ENCODE measurements at regions not wholly inside any gene's neighbourhood (a gene's known extent, or its start where the extent isn't known, plus 50 kb on each side); places are given as distances from the start of the nearest gene placed in this dataset.
A peak's percentile ranks its signal among the peaks of the same experiment; 100 is the strongest.
"Not testable (repeated sequence)": the region's sequence is repeated elsewhere in the genome, so short reads cannot be mapped to it uniquely, and the experiment has no call there.

DNA sequence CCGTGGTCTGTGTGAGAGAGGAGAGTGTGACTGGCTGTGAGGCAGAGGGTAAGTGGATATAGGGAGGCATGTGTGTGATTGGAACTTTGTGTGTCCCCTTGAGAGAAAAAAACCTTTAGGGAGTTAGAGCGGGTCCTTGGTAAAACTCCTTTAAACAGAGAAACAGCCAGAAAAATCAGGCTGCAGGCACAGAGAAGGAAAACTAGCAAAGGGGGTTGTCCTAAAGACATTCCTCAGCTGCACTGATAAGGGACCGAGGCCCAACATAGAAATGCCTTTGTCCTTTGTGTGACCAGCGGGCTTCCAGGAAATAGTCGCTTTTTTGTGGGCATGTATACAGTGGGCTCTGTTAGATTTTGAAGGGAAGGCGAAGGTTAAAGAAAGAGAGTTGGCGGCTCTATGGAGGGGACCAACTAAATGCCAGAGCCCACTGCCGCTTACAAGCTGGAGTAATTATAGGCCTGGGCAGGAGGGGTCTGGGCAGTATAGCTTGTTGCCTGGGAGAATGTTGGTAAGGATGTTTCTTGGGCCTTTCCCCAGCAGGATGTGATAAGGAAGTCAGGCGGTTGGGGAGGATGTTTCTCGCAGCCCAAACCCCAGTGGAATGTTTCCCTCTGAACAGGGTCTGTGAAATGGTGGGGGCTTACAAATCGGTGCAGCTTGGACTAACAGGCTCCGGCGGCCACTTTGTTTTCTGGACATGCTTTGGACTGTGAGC, 313.7 kb upstream of the ZNF337 start:
- H3K9me3 ChIP-seq (ENCODE audit: low read length); H3K36me3 ChIP-seq (ENCODE audit: insufficient read depth, low read length); H3K9me2 ChIP-seq (ENCODE audit: insufficient read depth, low read length); DNase-seq (ENCODE audit: low spot score); H3K4me1 ChIP-seq (ENCODE audit: insufficient read depth, low read length, poor library complexity, severe bottlenecking); H4K20me1 ChIP-seq (ENCODE audit: insufficient read depth, low read length); H3K79me2 ChIP-seq (ENCODE audit: insufficient read depth, low read depth, low read length); CTCF ChIA-PET (ENCODE audit: unreplicated experiment); POLR2A ChIA-PET; intact Hi-C loops (cut with micrococcal nuclease; ENCODE audit: unreplicated experiment); BruUV-seq (replicated peaks): not testable (repeated sequence)
- Histone ChIP-seq H2AFZ (ENCODE audit: low read length) (peak overlapping the region; percentile 78; the same call in 1 of the 2 replicates), H3K4me3 (ENCODE audit: low read depth, low read length, poor library complexity, severe bottlenecking) (peak overlapping the region; percentile 80), H3K4me2 (ENCODE audit: low read length) (peak overlapping the region; percentile 66), H3K27ac (ENCODE audit: low read depth, low read length, poor library complexity, severe bottlenecking) (peak overlapping the region; percentile 48)

DNA sequence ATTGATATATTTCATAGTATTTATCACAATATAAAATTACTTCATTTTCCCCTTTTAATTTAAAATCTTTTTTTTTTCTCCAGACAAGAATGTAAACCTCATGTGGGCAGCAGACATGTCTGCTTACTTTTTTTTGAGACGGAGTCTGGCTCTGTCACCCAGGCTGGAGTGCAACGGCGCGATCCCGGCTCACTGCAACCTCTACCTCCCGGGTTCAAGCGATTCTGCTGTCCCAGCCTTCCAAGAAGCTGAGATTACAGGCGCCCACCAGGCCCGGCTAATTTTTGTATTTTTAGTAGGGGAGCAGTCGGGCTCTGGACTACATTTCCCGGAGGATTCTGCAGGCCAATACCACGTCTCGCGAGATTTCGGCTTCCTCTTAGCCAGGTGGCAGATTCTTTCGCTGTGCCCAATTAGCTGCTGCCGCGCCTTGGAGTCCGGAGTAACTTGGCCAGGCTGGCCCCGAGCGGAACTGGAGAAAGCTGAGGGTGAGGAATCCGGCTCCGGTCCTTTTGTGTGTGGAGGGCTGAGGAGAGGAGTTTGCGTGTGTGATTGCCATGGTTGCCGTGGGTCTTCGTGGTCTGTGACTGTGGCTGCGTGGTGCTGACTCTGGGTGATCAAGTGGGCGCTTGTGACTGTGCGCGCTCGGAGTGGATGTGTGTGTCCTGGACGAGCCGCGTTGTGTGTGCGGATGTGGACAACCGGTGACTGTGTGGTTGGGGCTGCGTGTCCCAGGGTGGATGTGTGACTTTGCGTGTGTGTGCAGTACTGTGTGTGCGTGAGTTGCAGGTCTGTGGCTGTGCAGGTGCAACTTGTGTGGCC, 313.0 kb upstream of the ZNF337 start:
- H3K36me3 ChIP-seq (ENCODE audit: insufficient read depth, low read length); H4K20me1 ChIP-seq (ENCODE audit: insufficient read depth, low read length); intact Hi-C loops (cut with micrococcal nuclease; ENCODE audit: unreplicated experiment); H3K9me2 ChIP-seq (ENCODE audit: insufficient read depth, low read length); H3K9me3 ChIP-seq (ENCODE audit: low read length); H3K79me2 ChIP-seq (ENCODE audit: insufficient read depth, low read depth, low read length); H3K4me1 ChIP-seq (ENCODE audit: insufficient read depth, low read length, poor library complexity, severe bottlenecking); POLR2A ChIA-PET; CTCF ChIA-PET (ENCODE audit: unreplicated experiment): not testable (repeated sequence)
- Histone ChIP-seq H2AFZ (ENCODE audit: low read length) (peak overlapping the region; percentile 78), H3K4me3 (ENCODE audit: low read depth, low read length, poor library complexity, severe bottlenecking) (peak overlapping the region; percentile 80), H3K27ac (ENCODE audit: low read depth, low read length, poor library complexity, severe bottlenecking) (peak overlapping the region; percentile 48), H3K4me2 (ENCODE audit: low read length) (peak overlapping the region; percentile 66)
- TSS peak; percentile 88 for BruUV-seq (replicated peaks)
- peak; percentile 88 for DNase-seq (ENCODE audit: low spot score)

DNA sequence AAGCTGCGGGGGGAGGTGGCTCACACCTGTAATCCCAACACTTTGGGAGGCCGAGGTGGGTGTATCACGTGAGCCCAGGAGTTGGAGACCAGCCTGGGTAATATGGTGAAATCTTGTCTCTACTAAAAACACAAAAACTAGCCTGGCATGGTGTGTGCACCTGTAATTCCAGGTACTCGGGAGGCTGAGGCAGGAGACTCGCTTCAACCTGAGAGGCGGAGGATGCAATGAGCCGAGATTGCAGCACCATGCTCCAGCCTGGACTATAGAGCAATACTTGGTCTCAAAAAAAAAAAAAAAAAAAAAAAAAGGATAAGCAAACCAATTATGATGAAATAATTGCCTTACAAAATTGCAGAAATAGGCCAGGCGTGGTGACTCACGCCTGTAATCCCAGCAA, 311.4 kb upstream of the ZNF337 start:
- H2AFZ ChIP-seq (ENCODE audit: low read length); H3K9me2 ChIP-seq (ENCODE audit: insufficient read depth, low read length); H4K20me1 ChIP-seq (ENCODE audit: insufficient read depth, low read length); H3K4me1 ChIP-seq (ENCODE audit: insufficient read depth, low read length, poor library complexity, severe bottlenecking); H3K79me2 ChIP-seq (ENCODE audit: insufficient read depth, low read depth, low read length); H3K27ac ChIP-seq (ENCODE audit: low read depth, low read length, poor library complexity, severe bottlenecking); CTCF ChIA-PET (ENCODE audit: unreplicated experiment); H3K9me3 ChIP-seq (ENCODE audit: low read length); POLR2A ChIA-PET; H3K4me3 ChIP-seq (ENCODE audit: low read depth, low read length, poor library complexity, severe bottlenecking); DNase-seq (ENCODE audit: low spot score); H3K36me3 ChIP-seq (ENCODE audit: insufficient read depth, low read length); BruUV-seq (replicated peaks); intact Hi-C loops (cut with micrococcal nuclease; ENCODE audit: unreplicated experiment); H3K4me2 ChIP-seq (ENCODE audit: low read length): not testable (repeated sequence)

DNA sequence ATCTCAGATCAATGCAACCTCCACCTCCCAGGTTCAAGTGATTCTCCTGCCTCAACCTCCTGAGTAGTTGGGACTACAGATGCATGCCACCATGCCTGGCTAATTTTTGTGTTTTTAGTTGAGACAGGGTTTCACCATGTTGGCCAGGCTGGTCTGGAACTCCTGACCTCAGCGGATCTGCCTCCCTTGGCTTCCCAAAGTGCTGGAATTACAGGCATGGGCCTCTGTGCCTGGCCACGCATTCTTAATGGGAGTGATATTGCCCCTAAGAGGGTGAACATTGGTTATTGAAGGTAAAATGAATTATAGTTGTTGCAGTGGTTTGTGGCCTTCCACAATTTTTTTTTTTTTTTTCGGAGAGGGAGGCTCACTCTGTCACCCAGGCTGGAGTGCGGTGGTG, 309.5 kb upstream of the ZNF337 start:
- POLR2A ChIA-PET; H2AFZ ChIP-seq (ENCODE audit: low read length); H3K27ac ChIP-seq (ENCODE audit: low read depth, low read length, poor library complexity, severe bottlenecking); H3K4me2 ChIP-seq (ENCODE audit: low read length); DNase-seq (ENCODE audit: low spot score); H3K79me2 ChIP-seq (ENCODE audit: insufficient read depth, low read depth, low read length); H3K4me1 ChIP-seq (ENCODE audit: insufficient read depth, low read length, poor library complexity, severe bottlenecking); H3K4me3 ChIP-seq (ENCODE audit: low read depth, low read length, poor library complexity, severe bottlenecking); CTCF ChIA-PET (ENCODE audit: unreplicated experiment); H3K36me3 ChIP-seq (ENCODE audit: insufficient read depth, low read length); intact Hi-C loops (cut with micrococcal nuclease; ENCODE audit: unreplicated experiment); H4K20me1 ChIP-seq (ENCODE audit: insufficient read depth, low read length); H3K9me2 ChIP-seq (ENCODE audit: insufficient read depth, low read length); H3K9me3 ChIP-seq (ENCODE audit: low read length); BruUV-seq (replicated peaks): not testable (repeated sequence)

DNA sequence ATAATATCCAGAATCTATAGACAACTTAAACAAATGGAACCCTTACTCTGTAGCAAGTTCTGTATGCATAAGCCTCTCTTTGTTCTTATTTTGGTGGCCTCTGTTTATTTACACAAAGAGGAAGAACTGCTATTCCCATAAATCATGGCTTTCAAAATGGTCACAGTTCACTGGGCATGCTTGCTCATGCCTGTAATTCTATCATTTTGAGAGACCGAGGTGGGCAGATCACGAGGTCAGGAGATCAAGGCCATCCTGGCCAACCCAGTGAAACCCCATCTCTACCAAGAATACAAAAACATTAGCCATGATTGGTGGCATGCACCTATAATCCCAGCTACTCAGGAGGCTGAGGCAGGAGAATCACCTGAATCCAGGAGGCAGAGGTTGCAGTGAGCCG, 307.3 kb upstream of the ZNF337 start:
- DNase-seq (ENCODE audit: low spot score); H3K36me3 ChIP-seq (ENCODE audit: insufficient read depth, low read length); intact Hi-C loops (cut with micrococcal nuclease; ENCODE audit: unreplicated experiment); H3K79me2 ChIP-seq (ENCODE audit: insufficient read depth, low read depth, low read length); H3K27ac ChIP-seq (ENCODE audit: low read depth, low read length, poor library complexity, severe bottlenecking); H4K20me1 ChIP-seq (ENCODE audit: insufficient read depth, low read length); H3K9me3 ChIP-seq (ENCODE audit: low read length); H3K9me2 ChIP-seq (ENCODE audit: insufficient read depth, low read length); BruUV-seq (replicated peaks); CTCF ChIA-PET (ENCODE audit: unreplicated experiment); H3K4me3 ChIP-seq (ENCODE audit: low read depth, low read length, poor library complexity, severe bottlenecking); H3K4me1 ChIP-seq (ENCODE audit: insufficient read depth, low read length, poor library complexity, severe bottlenecking); H2AFZ ChIP-seq (ENCODE audit: low read length); POLR2A ChIA-PET; H3K4me2 ChIP-seq (ENCODE audit: low read length): not testable (repeated sequence)

DNA sequence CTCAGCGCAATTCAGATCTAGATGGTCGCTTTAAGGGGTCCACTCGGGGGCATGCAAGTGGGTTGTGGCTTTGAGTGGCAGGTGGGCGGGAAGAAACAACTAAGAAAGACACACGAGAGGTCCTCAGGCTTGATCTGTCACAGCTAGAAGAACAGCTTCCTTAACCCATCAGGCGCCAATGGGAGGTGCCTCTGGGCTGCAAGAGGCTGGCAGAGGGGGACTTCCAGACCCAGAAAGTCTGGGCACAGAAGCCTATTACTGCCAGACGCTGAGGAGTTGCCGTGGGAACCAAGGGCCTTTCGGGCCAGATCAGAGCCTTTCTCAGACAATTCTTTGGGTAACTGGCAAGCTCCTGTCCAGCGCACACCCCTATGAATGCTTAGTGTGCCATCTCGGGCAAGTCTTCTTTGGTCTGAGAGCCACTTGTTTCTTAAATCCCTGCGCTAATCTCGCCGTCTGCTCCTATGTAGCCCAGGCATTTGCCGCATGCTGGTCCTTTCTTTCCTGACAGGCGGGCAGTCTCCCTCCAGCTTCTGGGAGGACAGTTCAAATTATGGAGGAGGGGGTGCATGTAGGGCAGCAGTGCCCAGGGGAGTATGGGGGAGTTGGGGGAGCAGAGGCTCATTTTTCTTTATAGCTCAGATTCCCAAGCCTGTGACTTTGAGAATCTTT, 300.9 kb upstream of the ZNF337 start:
- POLR2A ChIA-PET; BruUV-seq (replicated peaks): not testable (repeated sequence)

More for the DNA sequence above, 300.9 kb upstream of the ZNF337 start:
- H3K9me2 ChIP-seq (ENCODE audit: insufficient read depth, low read length); H3K36me3 ChIP-seq (ENCODE audit: insufficient read depth, low read length); H3K27ac ChIP-seq (ENCODE audit: low read depth, low read length, poor library complexity, severe bottlenecking); CTCF ChIA-PET (ENCODE audit: unreplicated experiment); H3K79me2 ChIP-seq (ENCODE audit: insufficient read depth, low read depth, low read length); H2AFZ ChIP-seq (ENCODE audit: low read length); H3K4me3 ChIP-seq (ENCODE audit: low read depth, low read length, poor library complexity, severe bottlenecking); H4K20me1 ChIP-seq (ENCODE audit: insufficient read depth, low read length); H3K4me2 ChIP-seq (ENCODE audit: low read length); intact Hi-C loops (cut with micrococcal nuclease; ENCODE audit: unreplicated experiment); H3K9me3 ChIP-seq (ENCODE audit: low read length); H3K4me1 ChIP-seq (ENCODE audit: insufficient read depth, low read length, poor library complexity, severe bottlenecking); DNase-seq (ENCODE audit: low spot score): not testable (repeated sequence)
